NT2/D1 (cell line): ENCODE measurements at regions not wholly inside any gene's neighbourhood (a gene's known extent, or its start where the extent isn't known, plus 50 kb on each side); places are given as distances from the start of the nearest gene placed in this dataset.
"Not testable (repeated sequence)": the region's sequence is repeated elsewhere in the genome, so short reads cannot be mapped to it uniquely, and the experiment has no call there.

Experiments used
- DNase-seq: peaks from one replicate; pipeline ENCODE4 v3.0.0-alpha.2; 2011; ENCODE audit warnings: low read depth, low spot score
- H3K27me3 ChIP-seq: 2 replicates; pipeline ENCODE4 v1.6.0; 2011; ENCODE audit warnings: mild to moderate bottlenecking; ENCODE audit not compliant: insufficient read length, insufficient read depth
- H3K36me3 ChIP-seq: 2 replicates; pipeline ENCODE4 v1.6.1; 2011; ENCODE audit warnings: mild to moderate bottlenecking, low read length, mixed read lengths; ENCODE audit not compliant: insufficient read depth, insufficient read length
- H3K4me1 ChIP-seq: 2 replicates; pipeline ENCODE4 v1.5.1; 2011; ENCODE audit not compliant: insufficient read depth, insufficient read length
- H3K4me3 ChIP-seq: 2 replicates; pipeline ENCODE4 v1.5.1; 2011; ENCODE audit warnings: low read depth; ENCODE audit not compliant: insufficient read length
- H3K9ac ChIP-seq: 2 replicates; pipeline ENCODE4 v1.6.0; 2011; ENCODE audit warnings: low read depth; ENCODE audit not compliant: insufficient read length
- H3K9me3 ChIP-seq: 2 replicates; pipeline ENCODE4 v1.5.1; 2011; ENCODE audit warnings: mild to moderate bottlenecking, low read length; ENCODE audit not compliant: insufficient read depth
- SUZ12 ChIP-seq: IDR thresholded peaks from 2 replicates; pipeline ENCODE4 v1.6.1; 2011; ENCODE audit not compliant: insufficient read length, insufficient read depth; ENCODE audit errors: extremely low read depth
- YY1 ChIP-seq: IDR thresholded peaks from 2 replicates; pipeline ENCODE4 v1.6.1; 2011; ENCODE audit not compliant: insufficient read length, insufficient read depth
- ZNF274 ChIP-seq: IDR thresholded peaks from 2 replicates; pipeline ENCODE4 v1.6.1; 2011; ENCODE audit warnings: mild to moderate bottlenecking, low read depth, low read length

GRCh38 chr7:113285411-113285810 lies 167.1 kb upstream of the SMIM30 start:
- Histone ChIP-seq H3K9ac (no peak overlapping the region), H3K9me3 (no peaks in the 10 kb centered on the region), H3K4me1 (no peaks in the 10 kb centered on the region), H3K4me3 (no peak overlapping the region), H3K27me3 (no peaks in the 10 kb centered on the region), H3K36me3 (no peaks in the 10 kb centered on the region)
- DNase-seq = no peak
- TF ChIP-seq ZNF274 (no peak), SUZ12 (no peak), YY1 (no peak)

- Histone ChIP-seq H3K36me3 (no peaks in the 10 kb centered on the region), H3K27me3 (no peaks in the 10 kb centered on the region), H3K9ac (no peak overlapping the region), H3K4me1 (no peaks in the 10 kb centered on the region), H3K4me3 (no peak overlapping the region), H3K9me3 (no peaks in the 10 kb centered on the region)
- DNase-seq = no peak
- no peak for TF ChIP-seq YY1
- no peak for TF ChIP-seq SUZ12
- TF ChIP-seq ZNF274 = no peak
Measured at GRCh38 chr7:113283861-113284260, 165.5 kb upstream of the SMIM30 start.

GRCh38 chr7:113282875-113283274 lies 164.5 kb upstream of the SMIM30 start:
- Histone ChIP-seq H3K4me1 (no peaks in the 10 kb centered on the region), H3K36me3 (no peaks in the 10 kb centered on the region), H3K4me3 (no peak overlapping the region), H3K9ac (no peak overlapping the region), H3K27me3 (no peaks in the 10 kb centered on the region), H3K9me3 (no peaks in the 10 kb centered on the region)
- DNase-seq = no peak
- no peak for TF ChIP-seq YY1
- no peak for TF ChIP-seq SUZ12
- TF ChIP-seq ZNF274 = no peak

GRCh38 chr7:113281223-113281622 lies 162.9 kb upstream of the SMIM30 start:
- TF ChIP-seq SUZ12 = no peak
- no peak for TF ChIP-seq ZNF274
- TF ChIP-seq YY1 = no peak
- DNase-seq = no peak
- Histone ChIP-seq H3K27me3 (no peaks in the 10 kb centered on the region), H3K9ac (no peak overlapping the region), H3K9me3 (no peaks in the 10 kb centered on the region), H3K4me1 (no peaks in the 10 kb centered on the region), H3K36me3 (no peaks in the 10 kb centered on the region), H3K4me3 (no peak overlapping the region)

GRCh38 chr7:113279256-113279655 lies 160.9 kb upstream of the SMIM30 start:
- TF ChIP-seq SUZ12 (no peak), YY1 (no peak), ZNF274 (no peak)
- DNase-seq = no peak
- H3K27me3 ChIP-seq = no peaks in the 10 kb centered on the region
- H3K4me3 ChIP-seq = no peak overlapping the region
- H3K36me3 ChIP-seq = no peaks in the 10 kb centered on the region
- no peak overlapping the region for H3K9ac ChIP-seq
- H3K4me1 ChIP-seq = no peaks in the 10 kb centered on the region
- no peaks in the 10 kb centered on the region for H3K9me3 ChIP-seq

GRCh38 chr7:113270790-113271189 lies 152.4 kb upstream of the SMIM30 start:
- Histone ChIP-seq H3K36me3 (no peaks in the 10 kb centered on the region), H3K4me1 (no peaks in the 10 kb centered on the region), H3K9ac (no peak overlapping the region), H3K27me3 (no peaks in the 10 kb centered on the region), H3K4me3 (no peak overlapping the region), H3K9me3 (peaks cover 15% of the 10 kb centered on the region; the same call in 1 of the 2 replicates)
- TF ChIP-seq SUZ12 = no peak
- no peak for TF ChIP-seq ZNF274
- no peak for TF ChIP-seq YY1
- DNase-seq = no peak

GRCh38 chr7:113269592-113269991 lies 151.2 kb upstream of the SMIM30 start:
- H3K9me3 ChIP-seq = peaks cover 15% of the 10 kb centered on the region; the same call in 1 of the 2 replicates
- DNase-seq, H3K9ac ChIP-seq, H3K27me3 ChIP-seq, H3K4me1 ChIP-seq, H3K36me3 ChIP-seq, H3K4me3 ChIP-seq: not testable (repeated sequence)

GRCh38 chr7:113268757-113269156 lies 150.4 kb upstream of the SMIM30 start:
- no peaks in the 10 kb centered on the region for H3K36me3 ChIP-seq
- no peak overlapping the region for H3K9ac ChIP-seq
- H3K27me3 ChIP-seq = no peaks in the 10 kb centered on the region
- DNase-seq = no peak
- TF ChIP-seq YY1 (no peak), ZNF274 (no peak), SUZ12 (no peak)
- no peaks in the 10 kb centered on the region for H3K4me1 ChIP-seq
- no peak overlapping the region for H3K4me3 ChIP-seq
- peaks cover 15% of the 10 kb centered on the region; the same call in 1 of the 2 replicates for H3K9me3 ChIP-seq
